D721Med (cell line): ENCODE measurements at regions not wholly inside any gene's neighbourhood (a gene's known extent, or its start where the extent isn't known, plus 50 kb on each side); places are given as distances from the start of the nearest gene placed in this dataset.
"Not testable (repeated sequence)": the region's sequence is repeated elsewhere in the genome, so short reads cannot be mapped to it uniquely, and the experiment has no call there.

ENCODE experiments used
- DNase-seq: peaks from one replicate; pipeline ENCODE4 v3.0.0; 2011; ENCODE audit warnings: low spot score; ENCODE audit not compliant: insufficient read length
- FAIRE-seq: peaks from 2 replicates; lab custom pipeline; 2011; peaks lifted over from hg19 to GRCh38; lab: Jason Lieb, UNC
- TF ChIP-seq, protein P1 (sequence below): IDR thresholded peaks from 2 replicates; pipeline ENCODE4 v1.5.1; 2012; ENCODE audit warnings: mild to moderate bottlenecking, control low read depth; ENCODE audit not compliant: insufficient read depth; ENCODE audit errors: missing control alignments

DNA sequence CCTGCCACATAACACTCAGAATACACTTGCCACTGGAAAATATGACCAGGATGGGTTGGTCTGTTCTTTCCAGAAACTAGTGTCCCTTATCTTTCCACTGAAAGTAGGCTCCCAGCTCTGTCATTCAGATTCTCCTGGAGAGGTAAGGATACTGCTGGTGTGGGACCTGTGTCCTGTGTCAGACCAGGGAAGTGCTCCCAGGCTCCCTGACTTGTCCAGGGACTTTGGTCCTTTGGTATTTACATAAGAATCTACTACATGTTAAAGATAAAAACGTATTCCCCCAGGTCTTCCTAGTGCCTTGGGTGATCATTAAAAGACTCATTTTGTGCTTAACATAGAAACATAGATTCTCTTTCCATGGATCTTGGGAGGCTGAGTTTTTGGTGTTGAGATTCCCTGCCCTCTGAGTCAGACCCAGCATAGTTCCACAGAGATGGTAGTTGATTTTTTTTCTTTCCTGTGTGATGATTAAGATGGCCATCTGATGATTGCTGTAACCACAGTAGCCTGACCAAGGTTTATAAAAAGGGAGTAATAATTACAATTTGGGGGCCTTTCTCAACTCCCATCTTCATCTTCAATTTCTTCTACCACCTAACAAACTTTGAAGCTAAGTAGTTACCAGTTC lies 159.8 kb upstream of the JADE1 start:
- DNase-seq = no peak
- FAIRE-seq = no peak
- TF ChIP-seq, protein P1, sequence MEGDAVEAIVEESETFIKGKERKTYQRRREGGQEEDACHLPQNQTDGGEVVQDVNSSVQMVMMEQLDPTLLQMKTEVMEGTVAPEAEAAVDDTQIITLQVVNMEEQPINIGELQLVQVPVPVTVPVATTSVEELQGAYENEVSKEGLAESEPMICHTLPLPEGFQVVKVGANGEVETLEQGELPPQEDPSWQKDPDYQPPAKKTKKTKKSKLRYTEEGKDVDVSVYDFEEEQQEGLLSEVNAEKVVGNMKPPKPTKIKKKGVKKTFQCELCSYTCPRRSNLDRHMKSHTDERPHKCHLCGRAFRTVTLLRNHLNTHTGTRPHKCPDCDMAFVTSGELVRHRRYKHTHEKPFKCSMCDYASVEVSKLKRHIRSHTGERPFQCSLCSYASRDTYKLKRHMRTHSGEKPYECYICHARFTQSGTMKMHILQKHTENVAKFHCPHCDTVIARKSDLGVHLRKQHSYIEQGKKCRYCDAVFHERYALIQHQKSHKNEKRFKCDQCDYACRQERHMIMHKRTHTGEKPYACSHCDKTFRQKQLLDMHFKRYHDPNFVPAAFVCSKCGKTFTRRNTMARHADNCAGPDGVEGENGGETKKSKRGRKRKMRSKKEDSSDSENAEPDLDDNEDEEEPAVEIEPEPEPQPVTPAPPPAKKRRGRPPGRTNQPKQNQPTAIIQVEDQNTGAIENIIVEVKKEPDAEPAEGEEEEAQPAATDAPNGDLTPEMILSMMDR = no peak

DNA sequence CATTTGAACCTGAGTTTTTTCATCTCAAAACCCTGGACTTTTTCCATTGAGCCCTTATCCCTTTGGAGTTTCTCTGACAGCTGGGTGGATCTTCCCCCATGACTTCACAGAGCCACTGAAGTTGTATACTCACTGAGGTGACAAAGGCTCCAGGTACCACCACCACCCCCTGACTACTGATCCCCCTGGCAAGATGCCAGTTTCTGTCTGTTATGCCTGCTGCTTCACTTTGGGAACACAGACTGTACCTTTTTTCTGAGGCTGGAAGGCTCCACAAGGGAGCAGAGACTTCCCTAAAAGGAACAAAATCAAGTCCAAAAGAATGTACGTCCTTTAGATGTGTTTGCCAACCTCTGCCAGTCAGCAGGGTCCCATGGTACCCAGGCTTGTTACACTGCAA lies 160.3 kb upstream of the JADE1 start:
- TF ChIP-seq, protein P1 = no peak
- FAIRE-seq (no peak), DNase-seq (no peak)

DNA sequence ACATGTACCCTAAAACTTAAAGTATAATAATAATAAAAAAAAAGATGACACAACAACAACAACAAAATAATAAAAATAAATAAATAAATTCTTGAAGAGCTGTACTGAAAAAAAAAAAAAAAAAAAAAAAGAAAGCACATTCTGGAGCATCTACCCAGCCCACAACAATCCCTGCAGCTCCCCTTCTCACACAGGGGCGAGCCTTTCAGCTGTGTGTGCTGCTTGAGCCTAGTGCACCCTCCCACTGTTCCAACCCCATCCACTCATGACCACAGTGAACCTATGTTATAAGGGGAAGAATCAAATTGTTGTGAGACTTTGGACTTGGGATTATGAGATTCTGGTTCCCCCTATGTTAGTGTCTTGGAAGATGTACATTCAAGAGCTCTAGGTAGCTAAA lies 161.5 kb upstream of the JADE1 start:
- DNase-seq (no peak), FAIRE-seq (no peak)
- TF ChIP-seq, protein P1 = no peak

DNA sequence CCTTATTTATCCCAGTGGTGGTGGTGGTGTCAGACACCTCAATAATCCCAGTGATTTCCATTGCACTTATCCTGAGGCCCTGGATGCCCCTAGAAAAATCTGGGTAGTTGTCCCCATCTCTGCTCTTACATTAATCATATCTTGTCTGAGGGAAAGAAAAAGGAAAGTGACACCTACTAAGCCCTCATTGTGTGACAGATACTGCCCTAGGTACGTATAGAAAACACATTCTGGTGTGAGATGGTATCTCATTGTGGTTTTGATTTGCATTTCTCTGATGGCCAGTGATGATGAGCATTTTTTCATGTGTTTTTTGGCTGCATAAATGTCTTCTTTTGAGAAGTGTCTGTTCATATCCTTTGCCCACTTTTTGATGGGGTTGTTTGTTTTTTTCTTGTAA lies 162.6 kb upstream of the JADE1 start:
- FAIRE-seq = not testable (repeated sequence)

DNA sequence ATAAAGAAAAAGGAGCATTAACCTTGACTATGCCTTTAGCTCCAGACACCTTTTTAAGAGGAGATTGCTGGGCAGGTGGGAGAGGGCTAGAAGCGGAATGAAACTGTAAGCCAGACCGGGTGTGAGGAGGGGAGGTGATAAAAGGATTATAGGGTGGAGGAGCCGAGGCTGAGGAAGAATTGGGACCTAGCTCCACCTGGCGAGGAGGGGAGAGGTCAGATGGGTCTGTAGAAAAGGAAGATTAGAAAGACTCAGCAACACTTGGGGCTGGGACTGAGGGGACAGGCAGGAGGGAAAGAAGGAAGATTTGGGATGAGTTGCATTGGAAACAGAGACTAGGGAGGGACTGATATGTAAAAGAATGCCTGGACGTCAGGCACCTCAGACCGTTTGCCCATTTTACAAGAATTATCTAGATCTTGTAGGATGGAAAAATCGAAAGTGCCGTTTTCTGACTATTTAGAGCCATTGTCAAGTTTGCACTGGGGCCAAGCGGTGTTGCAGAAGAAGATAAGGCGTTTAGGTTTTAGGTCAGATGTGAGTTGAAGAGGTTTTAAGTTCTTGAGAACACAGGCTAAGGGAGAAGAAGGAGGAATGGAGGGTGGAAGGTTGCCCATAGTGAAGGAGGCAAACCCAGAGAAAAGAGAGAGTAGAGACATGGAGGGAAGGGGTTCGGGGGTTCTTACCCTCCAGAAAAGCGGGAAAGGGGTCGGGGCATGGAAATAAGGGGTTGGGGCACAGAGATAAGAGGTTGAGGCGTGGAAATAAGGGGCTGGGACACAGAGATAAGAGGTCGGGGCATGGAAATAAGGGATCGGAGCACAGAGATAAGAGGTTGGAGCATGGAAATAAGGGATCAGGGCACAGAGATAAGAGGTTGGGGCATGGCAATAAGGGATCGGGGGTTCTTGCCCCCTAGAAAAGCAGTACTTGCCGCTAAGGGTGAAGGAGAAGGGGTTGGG lies 164.5 kb upstream of the JADE1 start:
- TF ChIP-seq, protein P1 = peak; percentile 11
- FAIRE-seq, DNase-seq: not testable (repeated sequence)

More for the DNA sequence above, 162.6 kb upstream of the JADE1 start:
- DNase-seq = not testable (repeated sequence)

DNA sequence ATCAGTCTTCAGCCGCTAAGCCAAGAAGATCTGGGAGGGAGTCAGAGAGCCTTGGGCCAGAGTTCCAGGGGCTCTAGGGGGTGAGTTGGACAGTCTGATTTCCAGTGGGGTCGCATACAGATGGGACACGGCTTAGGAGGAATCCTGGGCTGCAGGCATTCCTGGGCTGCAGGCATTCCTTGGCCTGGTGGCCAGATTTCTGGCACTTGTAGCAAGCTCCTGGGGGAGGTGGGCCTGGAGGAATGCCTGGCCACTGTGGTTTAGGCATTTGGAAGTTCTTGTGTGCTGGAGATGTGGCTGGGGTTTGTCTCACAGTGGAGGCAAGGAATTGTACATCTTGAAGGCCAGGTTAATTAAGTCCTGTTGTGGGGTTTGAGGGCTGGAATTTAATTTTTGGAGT lies 165.4 kb upstream of the JADE1 start:
- not testable (repeated sequence) for FAIRE-seq, DNase-seq

DNA sequence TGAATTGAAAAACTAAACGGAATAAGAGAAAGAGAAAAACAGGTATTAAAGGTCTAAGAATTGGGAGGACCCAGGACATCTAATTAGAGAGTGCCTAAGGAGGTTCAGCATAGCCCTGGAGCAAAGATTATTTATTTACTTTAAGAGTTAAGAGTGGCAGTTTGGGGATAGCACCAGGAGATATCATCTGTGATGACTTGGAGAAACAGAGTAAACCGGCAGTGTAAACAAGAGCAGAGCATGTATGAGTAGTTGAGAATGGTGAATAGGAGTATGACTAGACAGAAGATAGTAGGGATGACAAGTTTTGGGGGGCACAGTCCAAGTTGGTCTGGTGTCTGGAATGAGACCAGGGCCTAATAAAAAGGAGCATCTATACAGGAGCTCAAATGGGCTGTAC lies 167.9 kb upstream of the JADE1 start:
- not testable (repeated sequence) for FAIRE-seq, DNase-seq

DNA sequence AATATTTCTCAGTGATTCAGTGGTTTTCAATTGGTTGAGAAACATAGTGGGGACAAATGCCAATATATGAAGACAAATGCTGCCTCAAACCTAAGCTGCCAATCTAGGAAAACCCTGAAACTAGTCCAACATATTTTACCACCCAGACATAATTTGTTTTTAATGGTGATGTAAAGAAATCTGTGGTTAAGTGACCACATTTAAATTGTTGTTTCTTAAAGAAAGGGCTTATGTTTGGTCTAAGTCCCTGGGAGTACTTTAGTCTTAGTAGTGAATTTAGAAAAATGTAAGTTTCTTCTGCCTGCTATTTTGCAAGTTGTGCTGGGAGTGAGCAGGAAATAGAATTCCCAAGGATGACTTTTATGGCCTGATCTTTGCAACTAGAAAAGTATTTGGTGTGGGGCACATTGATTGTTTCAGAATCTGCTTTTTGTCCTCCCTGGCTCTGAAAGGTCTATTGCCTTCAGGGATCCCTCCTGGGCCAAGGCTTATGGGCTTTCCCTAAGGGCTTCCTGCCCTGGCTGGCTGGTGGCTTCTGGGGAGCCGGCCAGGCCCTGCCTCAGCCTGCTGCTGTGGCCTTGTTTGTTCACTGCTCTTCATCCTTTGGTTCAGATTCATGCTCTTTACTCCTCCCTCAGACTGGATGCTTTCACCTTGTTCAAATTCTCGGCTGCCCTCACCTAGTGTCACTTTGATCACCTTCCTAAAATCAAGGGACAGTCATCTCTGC lies 169.8 kb upstream of the JADE1 start:
- no peak for FAIRE-seq
- TF ChIP-seq, protein P1 = no peak
- no peak for DNase-seq
